ENCODE measurements at regions not wholly inside any gene's neighbourhood (a gene's known extent, or its start where the extent isn't known, plus 50 kb on each side); places are given as distances from the start of the nearest gene placed in this dataset.

DNA sequence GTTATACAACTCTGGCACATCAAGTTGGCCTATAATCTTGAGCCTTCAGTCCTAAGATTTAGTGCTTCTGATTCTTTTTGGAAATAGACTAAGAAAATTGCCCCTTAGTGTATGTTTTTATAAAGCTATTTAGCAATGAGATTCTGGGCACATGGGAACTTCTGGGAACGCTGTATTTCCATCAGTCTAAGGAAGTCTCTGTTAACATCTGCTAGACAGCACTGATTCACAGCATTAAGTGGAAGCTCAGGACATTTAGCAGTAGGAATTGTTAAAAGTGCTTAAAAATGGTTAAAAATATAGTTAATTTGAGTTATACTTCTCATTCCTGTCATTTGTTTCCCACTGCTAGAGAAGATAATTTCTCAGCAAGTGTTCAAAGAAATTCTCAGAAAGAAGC is 579.1 kb downstream of the SLC16A7 start:
- Histone ChIP-seq H3K4me1 (ENCODE audit: control insufficient read depth, extremely low read depth, insufficient read depth, low read length) (peaks cover 2% of the 10 kb centered on the region), H2AFZ (ENCODE audit: low read length) (no peak overlapping the region), H3K4me2 (ENCODE audit: extremely low read depth, insufficient read depth, low read length) (no peak overlapping the region), H4K20me1 (ENCODE audit: control insufficient read depth, extremely low read depth, insufficient read depth, low read length) (no peaks in the 10 kb centered on the region), H3K27me3 (ENCODE audit: control insufficient read depth, insufficient read depth, low read length) (no peaks in the 10 kb centered on the region), H3K79me2 (ENCODE audit: control insufficient read depth, insufficient read depth, low read length) (no peaks in the 10 kb centered on the region), H3K9me3 (ENCODE audit: control insufficient read depth, insufficient read depth, low read depth, low read length) (no peaks in the 10 kb centered on the region), H3K27ac (ENCODE audit: insufficient read depth, low read length) (no peak overlapping the region), H3K9ac (ENCODE audit: insufficient read depth, low read length) (no peak overlapping the region), H3K36me3 (ENCODE audit: control insufficient read depth, insufficient read depth, low read length) (no peaks in the 10 kb centered on the region), H3K4me3 (replicated peaks in 1 of 4; ENCODE audit: control extremely low read depth in 1 of 4, insufficient read depth in 1 of 4, low read depth in 3 of 4, low read length in 4 of 4) (no peak overlapping the region)
- peak; percentile 30 to 50 for DNase-seq (ENCODE audit: low read depth in 2 of 2)
- TF ChIP-seq, protein P1, sequence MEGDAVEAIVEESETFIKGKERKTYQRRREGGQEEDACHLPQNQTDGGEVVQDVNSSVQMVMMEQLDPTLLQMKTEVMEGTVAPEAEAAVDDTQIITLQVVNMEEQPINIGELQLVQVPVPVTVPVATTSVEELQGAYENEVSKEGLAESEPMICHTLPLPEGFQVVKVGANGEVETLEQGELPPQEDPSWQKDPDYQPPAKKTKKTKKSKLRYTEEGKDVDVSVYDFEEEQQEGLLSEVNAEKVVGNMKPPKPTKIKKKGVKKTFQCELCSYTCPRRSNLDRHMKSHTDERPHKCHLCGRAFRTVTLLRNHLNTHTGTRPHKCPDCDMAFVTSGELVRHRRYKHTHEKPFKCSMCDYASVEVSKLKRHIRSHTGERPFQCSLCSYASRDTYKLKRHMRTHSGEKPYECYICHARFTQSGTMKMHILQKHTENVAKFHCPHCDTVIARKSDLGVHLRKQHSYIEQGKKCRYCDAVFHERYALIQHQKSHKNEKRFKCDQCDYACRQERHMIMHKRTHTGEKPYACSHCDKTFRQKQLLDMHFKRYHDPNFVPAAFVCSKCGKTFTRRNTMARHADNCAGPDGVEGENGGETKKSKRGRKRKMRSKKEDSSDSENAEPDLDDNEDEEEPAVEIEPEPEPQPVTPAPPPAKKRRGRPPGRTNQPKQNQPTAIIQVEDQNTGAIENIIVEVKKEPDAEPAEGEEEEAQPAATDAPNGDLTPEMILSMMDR (conservative IDR thresholded peaks at IDR 0.05 in 1 of 2, IDR thresholded peaks at IDR 0.05 in 1 of 2; ENCODE audit: low read depth in 1 of 2, low read length in 2 of 2) = no peak
- no peak for TF ChIP-seq EZH2 (IDR thresholded peaks at IDR 0.05; ENCODE audit: low read length, missing control alignments)

DNA sequence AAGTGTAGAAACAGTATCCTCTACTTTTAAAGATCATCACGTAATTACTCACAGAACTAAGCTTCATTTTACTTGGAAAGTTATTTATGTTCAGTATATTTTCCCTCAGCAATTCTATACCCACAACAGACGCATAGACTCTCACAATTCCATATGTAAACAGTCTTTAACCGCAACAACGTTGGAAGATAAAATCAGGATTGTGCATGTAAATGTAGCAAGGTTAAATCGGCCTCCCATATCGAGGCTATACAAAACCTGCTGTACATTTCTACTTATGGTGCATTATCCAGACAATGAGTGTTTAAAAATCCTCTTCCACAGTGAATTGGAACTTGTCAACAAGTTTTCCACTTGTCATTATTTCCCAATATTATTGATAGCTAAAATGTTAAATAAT is 581.1 kb downstream of the SLC16A7 start:
- no peaks in the 10 kb centered on the region for H4K20me1 ChIP-seq (ENCODE audit: control insufficient read depth, extremely low read depth, insufficient read depth, low read length)
- DNase-seq (ENCODE audit: low read depth in 2 of 2) = no peak
- H3K36me3 ChIP-seq (ENCODE audit: control insufficient read depth, insufficient read depth, low read length) = no peaks in the 10 kb centered on the region
- H3K9me3 ChIP-seq (ENCODE audit: control insufficient read depth, insufficient read depth, low read depth, low read length) = no peaks in the 10 kb centered on the region
- no peak overlapping the region for H2AFZ ChIP-seq (ENCODE audit: low read length)
- H3K4me1 ChIP-seq (ENCODE audit: control insufficient read depth, extremely low read depth, insufficient read depth, low read length) = peaks cover 2% of the 10 kb centered on the region
- no peak overlapping the region for H3K4me3 ChIP-seq (replicated peaks in 1 of 4; ENCODE audit: control extremely low read depth in 1 of 4, insufficient read depth in 1 of 4, low read depth in 3 of 4, low read length in 4 of 4)
- no peaks in the 10 kb centered on the region for H3K27me3 ChIP-seq (ENCODE audit: control insufficient read depth, insufficient read depth, low read length)
- TF ChIP-seq, protein P1 (conservative IDR thresholded peaks at IDR 0.05 in 1 of 2, IDR thresholded peaks at IDR 0.05 in 1 of 2; ENCODE audit: low read depth in 1 of 2, low read length in 2 of 2) = no peak
- TF ChIP-seq EZH2 (IDR thresholded peaks at IDR 0.05; ENCODE audit: low read length, missing control alignments) = no peak
- no peak overlapping the region for H3K9ac ChIP-seq (ENCODE audit: insufficient read depth, low read length)
- no peak overlapping the region for H3K4me2 ChIP-seq (ENCODE audit: extremely low read depth, insufficient read depth, low read length)
- H3K27ac ChIP-seq (ENCODE audit: insufficient read depth, low read length) = no peak overlapping the region
- H3K79me2 ChIP-seq (ENCODE audit: control insufficient read depth, insufficient read depth, low read length) = no peaks in the 10 kb centered on the region

DNA sequence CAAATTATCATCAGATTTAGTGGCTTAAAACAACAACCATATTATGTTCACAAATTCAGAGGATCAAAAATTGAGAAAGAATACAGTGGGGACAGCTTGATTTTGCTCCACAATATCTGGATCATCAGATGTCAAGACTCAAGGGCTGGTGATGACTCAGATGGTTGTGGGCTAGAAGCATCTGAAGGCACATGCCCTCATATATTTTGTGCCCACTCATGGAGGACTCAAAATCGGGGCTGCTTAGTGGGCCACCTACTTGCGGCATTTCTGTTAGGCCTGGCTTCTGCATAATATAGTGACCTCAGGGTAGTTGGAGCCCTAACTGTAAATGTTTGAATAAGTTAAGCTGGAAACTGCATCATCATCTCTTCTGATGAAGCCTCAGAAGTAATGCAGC is 584.5 kb downstream of the SLC16A7 start:
- peak in 1 of 2 donors; percentile 34 for DNase-seq (ENCODE audit: low read depth in 2 of 2)
- H3K36me3 ChIP-seq (ENCODE audit: control insufficient read depth, insufficient read depth, low read length) = no peaks in the 10 kb centered on the region
- no peak overlapping the region for H3K27ac ChIP-seq (ENCODE audit: insufficient read depth, low read length)
- H3K4me1 ChIP-seq (ENCODE audit: control insufficient read depth, extremely low read depth, insufficient read depth, low read length) = no peaks in the 10 kb centered on the region
- H3K9me3 ChIP-seq (ENCODE audit: control insufficient read depth, insufficient read depth, low read depth, low read length) = no peaks in the 10 kb centered on the region
- H3K27me3 ChIP-seq (ENCODE audit: control insufficient read depth, insufficient read depth, low read length) = no peaks in the 10 kb centered on the region
- no peak overlapping the region for H3K4me3 ChIP-seq (replicated peaks in 1 of 4; ENCODE audit: control extremely low read depth in 1 of 4, insufficient read depth in 1 of 4, low read depth in 3 of 4, low read length in 4 of 4)
- no peak overlapping the region for H3K9ac ChIP-seq (ENCODE audit: insufficient read depth, low read length)
- H3K4me2 ChIP-seq (ENCODE audit: extremely low read depth, insufficient read depth, low read length) = no peak overlapping the region
- no peak for TF ChIP-seq EZH2 (IDR thresholded peaks at IDR 0.05; ENCODE audit: low read length, missing control alignments)
- TF ChIP-seq, protein P1 (conservative IDR thresholded peaks at IDR 0.05 in 1 of 2, IDR thresholded peaks at IDR 0.05 in 1 of 2; ENCODE audit: low read depth in 1 of 2, low read length in 2 of 2) = no peak
- no peaks in the 10 kb centered on the region for H3K79me2 ChIP-seq (ENCODE audit: control insufficient read depth, insufficient read depth, low read length)
- H4K20me1 ChIP-seq (ENCODE audit: control insufficient read depth, extremely low read depth, insufficient read depth, low read length) = no peaks in the 10 kb centered on the region
- no peak overlapping the region for H2AFZ ChIP-seq (ENCODE audit: low read length)

All from fibroblast of lung (primary cell).